HL-60 (cell line): ENCODE measurements at regions not wholly inside any gene's neighbourhood (a gene's known extent, or its start where the extent isn't known, plus 50 kb on each side); places are given as distances from the start of the nearest gene placed in this dataset.

Experiments used
- POLR2AphosphoS5 ChIP-seq: IDR thresholded peaks from 2 replicates; pipeline ENCODE4 v1.6.1; 2012; ENCODE audit warnings: low read depth
- TF ChIP-seq, protein P1 (sequence below): IDR thresholded peaks from one replicate; pipeline ENCODE4 v1.5.1; 2011; ENCODE audit warnings: low read length, control low read depth, inconsistent platforms; ENCODE audit not compliant: insufficient read depth

DNA sequence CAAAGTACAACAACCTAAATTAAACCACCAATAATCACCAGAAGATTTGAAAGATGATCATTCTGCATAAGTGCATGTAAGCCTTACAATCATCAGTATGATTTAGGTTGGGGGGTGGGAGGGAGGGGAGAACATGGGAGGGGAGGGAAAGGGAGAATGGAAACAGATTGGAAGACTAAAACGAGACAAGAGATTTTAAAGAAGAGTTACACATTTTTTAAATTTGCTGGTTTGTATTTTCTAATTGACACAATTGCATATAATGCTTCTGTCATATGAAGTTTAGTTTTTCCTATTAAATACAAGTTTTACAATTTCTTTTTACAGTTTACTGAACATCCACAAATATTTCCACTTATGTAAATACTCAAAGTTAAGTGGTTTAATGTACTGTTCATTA lies 2118.9 kb downstream of the PCDH9 start:
- TF ChIP-seq, protein P1, sequence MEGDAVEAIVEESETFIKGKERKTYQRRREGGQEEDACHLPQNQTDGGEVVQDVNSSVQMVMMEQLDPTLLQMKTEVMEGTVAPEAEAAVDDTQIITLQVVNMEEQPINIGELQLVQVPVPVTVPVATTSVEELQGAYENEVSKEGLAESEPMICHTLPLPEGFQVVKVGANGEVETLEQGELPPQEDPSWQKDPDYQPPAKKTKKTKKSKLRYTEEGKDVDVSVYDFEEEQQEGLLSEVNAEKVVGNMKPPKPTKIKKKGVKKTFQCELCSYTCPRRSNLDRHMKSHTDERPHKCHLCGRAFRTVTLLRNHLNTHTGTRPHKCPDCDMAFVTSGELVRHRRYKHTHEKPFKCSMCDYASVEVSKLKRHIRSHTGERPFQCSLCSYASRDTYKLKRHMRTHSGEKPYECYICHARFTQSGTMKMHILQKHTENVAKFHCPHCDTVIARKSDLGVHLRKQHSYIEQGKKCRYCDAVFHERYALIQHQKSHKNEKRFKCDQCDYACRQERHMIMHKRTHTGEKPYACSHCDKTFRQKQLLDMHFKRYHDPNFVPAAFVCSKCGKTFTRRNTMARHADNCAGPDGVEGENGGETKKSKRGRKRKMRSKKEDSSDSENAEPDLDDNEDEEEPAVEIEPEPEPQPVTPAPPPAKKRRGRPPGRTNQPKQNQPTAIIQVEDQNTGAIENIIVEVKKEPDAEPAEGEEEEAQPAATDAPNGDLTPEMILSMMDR, result no peak
- TF ChIP-seq POLR2AphosphoS5, result no peak
